ENCODE measurements at regions not wholly inside any gene's neighbourhood (a gene's known extent, or its start where the extent isn't known, plus 50 kb on each side); places are given as distances from the start of the nearest gene placed in this dataset.

- DNase-seq (ENCODE audit: low read depth), result no peak
- H3K4me3 ChIP-seq (ENCODE audit: low read depth, low read length), result no peak overlapping the region
- TF ChIP-seq, protein P1, sequence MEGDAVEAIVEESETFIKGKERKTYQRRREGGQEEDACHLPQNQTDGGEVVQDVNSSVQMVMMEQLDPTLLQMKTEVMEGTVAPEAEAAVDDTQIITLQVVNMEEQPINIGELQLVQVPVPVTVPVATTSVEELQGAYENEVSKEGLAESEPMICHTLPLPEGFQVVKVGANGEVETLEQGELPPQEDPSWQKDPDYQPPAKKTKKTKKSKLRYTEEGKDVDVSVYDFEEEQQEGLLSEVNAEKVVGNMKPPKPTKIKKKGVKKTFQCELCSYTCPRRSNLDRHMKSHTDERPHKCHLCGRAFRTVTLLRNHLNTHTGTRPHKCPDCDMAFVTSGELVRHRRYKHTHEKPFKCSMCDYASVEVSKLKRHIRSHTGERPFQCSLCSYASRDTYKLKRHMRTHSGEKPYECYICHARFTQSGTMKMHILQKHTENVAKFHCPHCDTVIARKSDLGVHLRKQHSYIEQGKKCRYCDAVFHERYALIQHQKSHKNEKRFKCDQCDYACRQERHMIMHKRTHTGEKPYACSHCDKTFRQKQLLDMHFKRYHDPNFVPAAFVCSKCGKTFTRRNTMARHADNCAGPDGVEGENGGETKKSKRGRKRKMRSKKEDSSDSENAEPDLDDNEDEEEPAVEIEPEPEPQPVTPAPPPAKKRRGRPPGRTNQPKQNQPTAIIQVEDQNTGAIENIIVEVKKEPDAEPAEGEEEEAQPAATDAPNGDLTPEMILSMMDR (IDR thresholded peaks at IDR 0.05; ENCODE audit: low read depth, low read length, missing control alignments), result no peak
These were observed 122.1 kb upstream of the PLAAT1 start for GRCh38 chr3:193118907-193119306.

- DNase-seq (ENCODE audit: low read depth), result no peak
- TF ChIP-seq, protein P1 (IDR thresholded peaks at IDR 0.05; ENCODE audit: low read depth, low read length, missing control alignments), result no peak
- no peak overlapping the region for H3K4me3 ChIP-seq (ENCODE audit: low read depth, low read length)
These were observed 121.1 kb upstream of the PLAAT1 start for GRCh38 chr3:193119926-193120325.

- TF ChIP-seq, protein P1 (IDR thresholded peaks at IDR 0.05; ENCODE audit: low read depth, low read length, missing control alignments), result no peak
- no peak overlapping the region for H3K4me3 ChIP-seq (ENCODE audit: low read depth, low read length)
- DNase-seq (ENCODE audit: low read depth), result no peak
These were observed 116.2 kb upstream of the PLAAT1 start for GRCh38 chr3:193124861-193125260.

GRCh38 chr3:193129607-193130006 is 111.4 kb upstream of the PLAAT1 start:
- no peak overlapping the region for H3K4me3 ChIP-seq (ENCODE audit: low read depth, low read length)
- TF ChIP-seq, protein P1 (IDR thresholded peaks at IDR 0.05; ENCODE audit: low read depth, low read length, missing control alignments), result no peak
- DNase-seq (ENCODE audit: low read depth), result no peak

DNA sequence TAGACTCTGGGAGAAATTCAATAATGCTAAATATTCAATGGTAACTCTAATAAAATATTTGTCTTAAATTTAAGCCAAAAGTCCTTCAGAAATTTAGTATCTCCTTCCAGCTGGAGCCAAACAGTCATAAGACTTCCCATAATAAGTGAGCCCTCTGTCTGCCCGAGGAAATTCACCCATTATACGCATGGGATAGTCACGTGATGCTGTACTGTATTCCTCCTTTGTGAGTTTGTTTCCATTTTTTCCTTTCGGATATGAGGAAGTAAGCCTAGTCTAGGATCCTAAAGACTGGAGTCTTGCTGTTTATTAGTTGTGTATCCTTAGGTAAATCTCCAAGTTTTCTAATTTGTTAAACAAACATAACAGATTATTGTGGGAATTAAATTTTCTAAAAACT is 110.4 kb upstream of the PLAAT1 start:
- DNase-seq (ENCODE audit: low read depth), result no peak
- H3K4me3 ChIP-seq (ENCODE audit: low read depth, low read length), result no peak overlapping the region
- TF ChIP-seq, protein P1 (IDR thresholded peaks at IDR 0.05; ENCODE audit: low read depth, low read length, missing control alignments), result no peak

DNA sequence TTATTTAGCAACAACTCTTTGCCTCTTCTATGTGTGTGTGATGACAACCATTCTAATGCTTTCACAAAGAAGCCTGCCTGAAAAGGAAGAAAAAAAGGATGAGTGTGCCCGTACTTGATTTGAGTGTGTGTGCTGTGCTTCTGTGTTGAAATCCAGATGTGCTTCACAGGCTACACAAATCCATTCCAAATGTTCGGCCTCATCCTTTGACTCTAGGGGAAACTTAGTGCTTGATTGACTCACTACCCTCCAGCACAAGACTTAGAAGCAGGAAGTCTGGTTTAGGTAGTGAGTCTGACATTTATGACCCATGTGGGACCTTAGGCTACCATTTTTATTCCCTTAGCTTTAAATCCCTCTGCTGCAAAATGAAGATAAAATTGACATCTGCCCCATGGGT is 108.8 kb upstream of the PLAAT1 start:
- H3K4me3 ChIP-seq (ENCODE audit: low read depth, low read length), result no peak overlapping the region
- DNase-seq (ENCODE audit: low read depth), result no peak
- TF ChIP-seq, protein P1 (IDR thresholded peaks at IDR 0.05; ENCODE audit: low read depth, low read length, missing control alignments), result no peak

- TF ChIP-seq, protein P1 (IDR thresholded peaks at IDR 0.05; ENCODE audit: low read depth, low read length, missing control alignments), result no peak
- H3K4me3 ChIP-seq (ENCODE audit: low read depth, low read length), result no peak overlapping the region
- DNase-seq (ENCODE audit: low read depth), result no peak
These were observed 108.1 kb upstream of the PLAAT1 start for GRCh38 chr3:193132964-193133363.
